ENCODE measurements at regions not wholly inside any gene's neighbourhood (a gene's known extent, or its start where the extent isn't known, plus 50 kb on each side); places are given as distances from the start of the nearest gene placed in this dataset.
A peak's percentile ranks its signal among the peaks of the same experiment; 100 is the strongest.

- Histone ChIP-seq H3K27me3 (ENCODE audit: control insufficient read depth, insufficient read depth, low read length) (no peaks in the 10 kb centered on the region), H3K36me3 (ENCODE audit: control insufficient read depth, insufficient read depth, low read length) (no peaks in the 10 kb centered on the region), H3K4me3 (ENCODE audit: low read depth, low read length) (no peak overlapping the region), H3K27ac (ENCODE audit: low read depth, low read length) (no peak overlapping the region), H3K4me1 (ENCODE audit: control insufficient read depth, insufficient read depth, low read length) (no peaks in the 10 kb centered on the region), H3K9me3 (ENCODE audit: control insufficient read depth, insufficient read depth, low read length) (no peaks in the 10 kb centered on the region)
- DNase-seq (ENCODE audit: low read depth in 4 of 6, low spot score in 6 of 6): no peak
- no CpG with 5 or more reads among the region's 1 CpG for WGBS (ENCODE audit: insufficient coverage)
Observed at GRCh38 chr6:132907231-132907630, 92.9 kb downstream of the RPS12 start.

DNA sequence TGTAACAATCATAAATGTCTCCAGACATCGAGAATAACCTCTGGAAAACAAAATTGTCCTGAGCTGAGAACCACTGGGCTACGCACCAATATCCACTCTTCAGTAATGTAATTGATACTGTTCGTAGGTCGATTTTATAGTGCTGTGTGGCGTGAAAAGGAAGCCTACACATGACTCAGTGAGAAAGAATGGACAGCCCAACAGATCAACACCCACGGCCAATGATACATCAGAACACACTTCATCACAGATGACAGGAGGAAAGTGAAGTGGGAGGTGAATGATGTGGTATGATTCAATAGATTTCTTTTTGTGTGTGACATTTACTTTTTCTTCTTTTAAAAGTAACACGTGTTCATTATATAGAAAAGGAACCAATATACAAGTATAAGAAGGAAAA is 93.5 kb downstream of the RPS12 start:
- H3K27me3 ChIP-seq (ENCODE audit: control insufficient read depth, insufficient read depth, low read length): no peaks in the 10 kb centered on the region
- H3K36me3 ChIP-seq (ENCODE audit: control insufficient read depth, insufficient read depth, low read length): no peaks in the 10 kb centered on the region
- DNase-seq (ENCODE audit: low read depth in 4 of 6, low spot score in 6 of 6): no peak
- no peak overlapping the region for H3K27ac ChIP-seq (ENCODE audit: low read depth, low read length)
- no peaks in the 10 kb centered on the region for H3K4me1 ChIP-seq (ENCODE audit: control insufficient read depth, insufficient read depth, low read length)
- H3K4me3 ChIP-seq (ENCODE audit: low read depth, low read length): no peak overlapping the region
- H3K9me3 ChIP-seq (ENCODE audit: control insufficient read depth, insufficient read depth, low read length): no peaks in the 10 kb centered on the region
- WGBS (ENCODE audit: insufficient coverage): 82% methylated on average over 2 of the region's 7 CpGs

DNA sequence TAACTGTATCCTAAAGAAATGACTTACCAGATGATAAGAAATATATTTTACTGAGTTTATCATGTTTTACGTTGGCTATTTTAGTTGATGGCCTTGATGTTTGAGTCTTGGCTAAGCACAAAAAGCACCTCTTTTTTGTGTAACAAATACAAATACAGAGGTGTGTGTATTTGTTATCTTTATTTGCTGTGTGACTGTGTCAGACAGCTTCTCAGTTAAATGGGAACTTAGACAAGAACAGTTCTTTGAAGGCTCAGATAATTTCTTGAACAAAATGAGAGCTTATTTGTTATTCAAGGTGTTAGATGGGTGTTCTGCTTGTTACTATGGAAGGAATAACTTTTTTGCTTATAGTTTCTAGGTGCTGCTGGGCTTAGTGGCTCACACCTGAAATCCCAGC is 95.4 kb downstream of the RPS12 start:
- DNase-seq (ENCODE audit: low read depth in 4 of 6, low spot score in 6 of 6): no peak
- H3K9me3 ChIP-seq (ENCODE audit: control insufficient read depth, insufficient read depth, low read length): no peaks in the 10 kb centered on the region
- no peak overlapping the region for H3K4me3 ChIP-seq (ENCODE audit: low read depth, low read length)
- no peaks in the 10 kb centered on the region for H3K36me3 ChIP-seq (ENCODE audit: control insufficient read depth, insufficient read depth, low read length)
- no peaks in the 10 kb centered on the region for H3K4me1 ChIP-seq (ENCODE audit: control insufficient read depth, insufficient read depth, low read length)
- WGBS (ENCODE audit: insufficient coverage): no CpG with 5 or more reads among the region's 1 CpG
- no peaks in the 10 kb centered on the region for H3K27me3 ChIP-seq (ENCODE audit: control insufficient read depth, insufficient read depth, low read length)
- H3K27ac ChIP-seq (ENCODE audit: low read depth, low read length): no peak overlapping the region

GRCh38 chr6:132910759-132911158 is 96.4 kb downstream of the RPS12 start:
- no peak overlapping the region for H3K4me3 ChIP-seq (ENCODE audit: low read depth, low read length)
- no peaks in the 10 kb centered on the region for H3K27me3 ChIP-seq (ENCODE audit: control insufficient read depth, insufficient read depth, low read length)
- no peaks in the 10 kb centered on the region for H3K4me1 ChIP-seq (ENCODE audit: control insufficient read depth, insufficient read depth, low read length)
- H3K27ac ChIP-seq (ENCODE audit: low read depth, low read length): no peak overlapping the region
- H3K36me3 ChIP-seq (ENCODE audit: control insufficient read depth, insufficient read depth, low read length): no peaks in the 10 kb centered on the region
- WGBS (ENCODE audit: insufficient coverage): 56% methylated on average over 1 of the region's 2 CpGs
- no peak for DNase-seq (ENCODE audit: low read depth in 4 of 6, low spot score in 6 of 6)
- no peaks in the 10 kb centered on the region for H3K9me3 ChIP-seq (ENCODE audit: control insufficient read depth, insufficient read depth, low read length)

DNA sequence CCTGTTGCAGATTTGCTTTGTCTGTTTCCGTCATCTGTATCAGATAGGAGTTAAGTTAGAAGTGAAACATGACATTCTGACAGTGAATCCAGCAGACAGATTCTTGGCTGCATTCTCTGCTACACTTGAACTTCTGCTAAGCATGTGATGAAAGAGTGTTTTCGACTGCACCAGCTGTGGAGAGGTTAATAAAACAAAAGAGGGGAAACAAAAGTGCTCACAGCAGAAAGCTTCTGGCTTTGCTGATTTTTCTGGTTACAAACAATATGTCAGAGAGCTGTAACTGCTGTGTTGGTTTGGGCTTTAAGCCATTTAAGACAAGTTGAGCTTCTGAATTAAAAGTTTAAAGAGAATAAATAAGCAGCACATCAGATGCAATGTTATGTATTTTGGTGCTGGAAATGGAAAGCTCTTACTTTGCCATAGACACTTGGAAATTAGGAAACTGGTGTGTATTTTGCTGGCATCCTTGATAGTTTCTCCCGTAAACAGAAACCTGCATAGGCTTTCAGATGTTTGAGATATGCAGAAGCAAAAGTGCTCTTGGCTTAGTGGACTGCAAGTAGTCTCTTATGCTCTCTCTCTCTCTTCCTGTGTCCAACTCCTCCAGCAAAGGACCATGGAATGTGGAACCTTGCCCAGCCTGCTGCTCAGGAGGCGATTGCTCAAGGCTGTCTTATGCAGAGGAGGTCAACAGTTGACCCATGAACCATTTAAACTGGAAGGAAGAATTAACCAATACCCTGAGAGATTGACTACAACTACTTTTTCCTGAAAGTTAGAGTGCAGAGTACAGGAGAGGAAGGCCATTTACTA is 104.9 kb downstream of the RPS12 start:
- peak in 3 of 6 donors; percentile 38 to 83 (median 62) for DNase-seq (ENCODE audit: low read depth in 4 of 6, low spot score in 6 of 6)
- Histone ChIP-seq H3K4me3 (ENCODE audit: low read depth, low read length) (no peak overlapping the region), H3K9me3 (ENCODE audit: control insufficient read depth, insufficient read depth, low read length) (no peaks in the 10 kb centered on the region), H3K27ac (ENCODE audit: low read depth, low read length) (peak overlapping the region; percentile 43), H3K36me3 (ENCODE audit: control insufficient read depth, insufficient read depth, low read length) (no peaks in the 10 kb centered on the region), H3K4me1 (ENCODE audit: control insufficient read depth, insufficient read depth, low read length) (no peaks in the 10 kb centered on the region), H3K27me3 (ENCODE audit: control insufficient read depth, insufficient read depth, low read length) (no peaks in the 10 kb centered on the region)
- WGBS (ENCODE audit: insufficient coverage): 7% methylated on average over 3 of the region's 4 CpGs

GRCh38 chr6:132927713-132928112 is 113.3 kb downstream of the RPS12 start:
- no CpG with 5 or more reads among the region's 4 CpGs for WGBS (ENCODE audit: insufficient coverage)
- H3K4me3 ChIP-seq (ENCODE audit: low read depth, low read length): no peak overlapping the region
- H3K36me3 ChIP-seq (ENCODE audit: control insufficient read depth, insufficient read depth, low read length): no peaks in the 10 kb centered on the region
- peaks cover 7% of the 10 kb centered on the region for H3K4me1 ChIP-seq (ENCODE audit: control insufficient read depth, insufficient read depth, low read length)
- no peak for DNase-seq (ENCODE audit: low read depth in 4 of 6, low spot score in 6 of 6)
- no peak overlapping the region for H3K27ac ChIP-seq (ENCODE audit: low read depth, low read length)
- no peaks in the 10 kb centered on the region for H3K9me3 ChIP-seq (ENCODE audit: control insufficient read depth, insufficient read depth, low read length)
- no peaks in the 10 kb centered on the region for H3K27me3 ChIP-seq (ENCODE audit: control insufficient read depth, insufficient read depth, low read length)

- 29% methylated on average over 1 of the region's 4 CpGs for WGBS (ENCODE audit: insufficient coverage)
- H3K27ac ChIP-seq (ENCODE audit: low read depth, low read length): no peak overlapping the region
- H3K36me3 ChIP-seq (ENCODE audit: control insufficient read depth, insufficient read depth, low read length): no peaks in the 10 kb centered on the region
- H3K4me1 ChIP-seq (ENCODE audit: control insufficient read depth, insufficient read depth, low read length): peaks cover 9% of the 10 kb centered on the region
- H3K9me3 ChIP-seq (ENCODE audit: control insufficient read depth, insufficient read depth, low read length): no peaks in the 10 kb centered on the region
- no peaks in the 10 kb centered on the region for H3K27me3 ChIP-seq (ENCODE audit: control insufficient read depth, insufficient read depth, low read length)
- no peak for DNase-seq (ENCODE audit: low read depth in 4 of 6, low spot score in 6 of 6)
- H3K4me3 ChIP-seq (ENCODE audit: low read depth, low read length): no peak overlapping the region
Observed at GRCh38 chr6:132929141-132929540, 114.8 kb downstream of the RPS12 start.

DNA sequence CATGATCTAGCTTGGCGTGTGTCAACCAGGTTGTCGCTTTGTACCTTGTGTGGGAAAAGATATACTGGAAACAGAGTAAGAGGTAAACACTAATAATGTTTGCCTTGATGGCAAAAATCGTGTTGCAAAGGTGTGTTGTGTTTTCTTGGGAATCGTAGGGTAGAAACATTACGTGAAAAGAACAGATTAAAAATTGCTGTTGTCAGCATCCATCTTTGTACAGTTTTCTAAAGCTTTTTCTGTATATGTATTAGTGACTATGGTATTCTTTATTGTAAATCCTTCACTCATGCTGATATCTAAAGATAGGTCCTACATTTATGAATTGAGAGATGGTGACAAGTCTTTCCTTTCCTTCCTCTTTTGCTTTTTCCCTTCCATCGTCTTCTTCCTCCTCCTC is 116.9 kb downstream of the RPS12 start:
- H3K27ac ChIP-seq (ENCODE audit: low read depth, low read length): no peak overlapping the region
- WGBS (ENCODE audit: insufficient coverage): 86% methylated on average over 3 of the region's 6 CpGs

DNA sequence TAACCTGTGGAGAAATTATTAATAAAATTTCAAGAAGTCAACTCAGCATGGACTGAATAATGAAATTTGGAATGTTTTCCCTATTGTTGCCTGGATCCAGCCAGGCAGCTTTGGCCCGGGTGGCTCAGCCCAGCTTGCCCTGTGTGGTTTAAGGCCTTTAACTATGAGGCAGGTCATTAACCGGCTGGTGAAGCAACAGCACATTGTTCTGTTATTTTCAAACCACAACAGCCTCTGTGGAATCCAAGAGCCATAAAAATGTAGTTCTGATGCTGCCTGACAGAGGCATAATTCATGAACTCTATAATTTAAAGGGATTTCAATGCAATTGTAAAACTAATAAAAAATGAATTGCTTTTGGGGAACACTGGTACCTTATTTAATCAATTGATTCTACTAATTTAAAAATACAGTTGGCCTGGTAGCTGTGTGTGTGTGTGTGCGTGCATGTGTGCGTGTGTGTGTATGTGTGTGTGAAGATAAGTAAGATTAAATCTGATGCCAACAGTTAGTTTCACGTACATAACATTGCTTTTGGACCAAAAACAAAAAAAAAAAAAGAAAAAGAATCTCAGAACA is 117.7 kb downstream of the RPS12 start:
- no peak overlapping the region for H3K4me3 ChIP-seq (ENCODE audit: low read depth, low read length)
- H3K27me3 ChIP-seq (ENCODE audit: control insufficient read depth, insufficient read depth, low read length): no peaks in the 10 kb centered on the region
- peaks cover 13% of the 10 kb centered on the region for H3K4me1 ChIP-seq (ENCODE audit: control insufficient read depth, insufficient read depth, low read length)
- WGBS (ENCODE audit: insufficient coverage): no CpG with 5 or more reads among the region's 5 CpGs
- no peaks in the 10 kb centered on the region for H3K9me3 ChIP-seq (ENCODE audit: control insufficient read depth, insufficient read depth, low read length)
- no peaks in the 10 kb centered on the region for H3K36me3 ChIP-seq (ENCODE audit: control insufficient read depth, insufficient read depth, low read length)
- DNase-seq (ENCODE audit: low read depth in 4 of 6, low spot score in 6 of 6): peak in 2 of 6 donors; percentile 27 to 63
- H3K27ac ChIP-seq (ENCODE audit: low read depth, low read length): no peak overlapping the region

More for the DNA sequence above, 116.9 kb downstream of the RPS12 start:
- DNase-seq (ENCODE audit: low read depth in 4 of 6, low spot score in 6 of 6): no peak
- H3K4me1 ChIP-seq (ENCODE audit: control insufficient read depth, insufficient read depth, low read length): peaks cover 13% of the 10 kb centered on the region
- no peaks in the 10 kb centered on the region for H3K9me3 ChIP-seq (ENCODE audit: control insufficient read depth, insufficient read depth, low read length)
- H3K27me3 ChIP-seq (ENCODE audit: control insufficient read depth, insufficient read depth, low read length): no peaks in the 10 kb centered on the region
- H3K4me3 ChIP-seq (ENCODE audit: low read depth, low read length): no peak overlapping the region
- H3K36me3 ChIP-seq (ENCODE audit: control insufficient read depth, insufficient read depth, low read length): no peaks in the 10 kb centered on the region

DNA sequence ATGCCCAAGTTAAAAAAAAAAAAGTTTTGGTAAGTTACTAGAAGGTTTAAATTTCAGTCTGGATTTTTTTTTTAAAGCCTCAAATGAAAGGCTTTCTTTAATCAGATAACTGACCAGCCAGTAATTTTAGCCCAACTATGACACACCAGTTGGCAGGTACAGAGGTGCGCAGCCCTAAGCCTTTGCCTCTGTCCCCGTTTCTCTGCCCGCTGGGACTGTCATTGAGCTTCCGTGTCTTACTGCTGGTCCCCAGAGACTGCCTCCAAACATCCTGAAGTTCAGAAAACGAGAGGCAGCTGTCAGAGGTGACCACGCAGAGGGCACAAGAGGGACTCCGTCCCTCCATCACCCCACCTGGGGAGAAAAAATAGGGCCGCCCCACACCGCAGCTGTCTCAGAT is 118.2 kb downstream of the RPS12 start:
- Histone ChIP-seq H3K27me3 (ENCODE audit: control insufficient read depth, insufficient read depth, low read length) (no peaks in the 10 kb centered on the region), H3K4me3 (ENCODE audit: low read depth, low read length) (no peak overlapping the region), H3K4me1 (ENCODE audit: control insufficient read depth, insufficient read depth, low read length) (peaks cover 13% of the 10 kb centered on the region), H3K27ac (ENCODE audit: low read depth, low read length) (peak overlapping the region; percentile 20), H3K9me3 (ENCODE audit: control insufficient read depth, insufficient read depth, low read length) (no peaks in the 10 kb centered on the region), H3K36me3 (ENCODE audit: control insufficient read depth, insufficient read depth, low read length) (no peaks in the 10 kb centered on the region)
- DNase-seq (ENCODE audit: low read depth in 4 of 6, low spot score in 6 of 6): no peak
- WGBS (ENCODE audit: insufficient coverage): 40% methylated on average over 8 of the region's 9 CpGs
